Endodermal cell (in vitro differentiated cells): ENCODE measurements at regions not wholly inside any gene's neighbourhood (a gene's known extent, or its start where the extent isn't known, plus 50 kb on each side); places are given as distances from the start of the nearest gene placed in this dataset.
A peak's percentile ranks its signal among the peaks of the same experiment; 100 is the strongest.
"Not testable (repeated sequence)": the region's sequence is repeated elsewhere in the genome, so short reads cannot be mapped to it uniquely, and the experiment has no call there.

Experiments used
- DNase-seq: peaks from one replicate; pipeline ENCODE4 v3.0.0-alpha.2; 2017
- H3K27ac ChIP-seq: 2 replicates; pipeline ENCODE4 v1.5.1; 2013; ENCODE audit warnings: mild to moderate bottlenecking, low read depth, low read length, moderate library complexity
- H3K27me3 ChIP-seq: 2 replicates; pipeline ENCODE4 v1.6.1; 2013; ENCODE audit warnings: mild to moderate bottlenecking, low read length, moderate library complexity; ENCODE audit not compliant: insufficient read depth, control insufficient read depth, poor library complexity, severe bottlenecking
- H3K36me3 ChIP-seq: 2 replicates; pipeline ENCODE4 v1.7.0; 2013; ENCODE audit warnings: mild to moderate bottlenecking, low read length, moderate library complexity; ENCODE audit not compliant: control insufficient read depth, insufficient read depth
- H3K4me1 ChIP-seq: one replicate; pipeline ENCODE4 v1.7.0; 2013; ENCODE audit warnings: low read length; ENCODE audit not compliant: control insufficient read depth, insufficient read depth
- H3K4me3 ChIP-seq: 2 replicates; pipeline ENCODE4 v1.5.1; 2013; ENCODE audit warnings: mild to moderate bottlenecking, low read length, moderate library complexity
- H3K9ac ChIP-seq: 2 replicates; pipeline ENCODE4 v1.6.1; 2013; ENCODE audit warnings: mild to moderate bottlenecking, low read length, moderate library complexity; ENCODE audit not compliant: poor library complexity, severe bottlenecking; ENCODE audit errors: extremely low read depth
- H3K9me3 ChIP-seq: 2 replicates; pipeline ENCODE4 v1.6.1; 2013; ENCODE audit warnings: mild to moderate bottlenecking, low read length, moderate library complexity; ENCODE audit not compliant: control insufficient read depth
- H3K27ac Mint-ChIP-seq: 2 replicates; pipeline ENCODE4 v1.8.0; 2020; ENCODE audit warnings: mixed read lengths
- H3K27me3 Mint-ChIP-seq: 2 replicates; pipeline ENCODE4 v1.8.0; 2021; ENCODE audit warnings: mild to moderate bottlenecking, mixed read lengths; ENCODE audit not compliant: insufficient read depth
- H3K36me3 Mint-ChIP-seq: 2 replicates; pipeline ENCODE4 v1.8.0; 2020; ENCODE audit warnings: low read depth, mixed read lengths
- H3K4me1 Mint-ChIP-seq: 2 replicates; pipeline ENCODE4 v1.8.0; 2020; ENCODE audit warnings: mixed read lengths
- H3K4me3 Mint-ChIP-seq: 2 replicates; pipeline ENCODE4 v1.8.0; 2020; ENCODE audit warnings: mild to moderate bottlenecking, moderate library complexity, mixed read lengths
- H3K9me3 Mint-ChIP-seq: 2 replicates; pipeline ENCODE4 v1.8.0; 2020; ENCODE audit warnings: mild to moderate bottlenecking, mixed read lengths
- WGBS, 2 experiments: methylation state at CpG; one replicate each; pipeline versions ENCODE4 v1.1.5 to v1.1.7; 2013; ENCODE audit warnings: missing lambda C conversion rate in 2 of 2, mixed read lengths in 1 of 2; ENCODE audit not compliant: insufficient coverage in 1 of 2, insufficient read length in 1 of 2; 5-methylcytosine and 5-hydroxymethylcytosine counted together
- TF ChIP-seq, protein P1 (sequence below): fragments of 200-600 bp; sonication (generic); conservative IDR thresholded peaks from 2 replicates; pipeline ENCODE4 v1.5.0; 2021; ENCODE audit warnings: antibody characterized with exemption, mild to moderate bottlenecking

DNA sequence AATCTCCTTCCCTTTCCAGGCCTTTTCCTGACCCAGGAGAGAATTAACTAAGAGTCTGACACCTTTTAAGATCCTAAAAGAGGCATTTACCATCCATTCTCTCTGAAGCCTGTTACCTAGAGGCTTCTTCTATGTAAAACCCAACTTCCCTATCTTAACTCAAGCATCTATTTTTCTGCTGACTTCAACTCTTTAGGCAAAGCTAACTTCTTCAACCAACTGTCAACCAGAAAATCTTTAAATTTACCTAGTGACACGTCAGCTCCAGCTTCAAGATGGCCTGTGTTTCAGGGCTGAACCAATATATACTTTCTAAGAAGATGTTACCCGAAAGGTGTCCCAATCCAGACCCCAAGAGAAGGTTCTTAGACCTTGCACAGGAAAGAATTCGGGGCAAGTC lies 492.3 kb upstream of the AUTS2 start:
- Histone ChIP-seq H3K9me3 (no peaks in the 10 kb centered on the region), H3K27ac (no peak overlapping the region), H3K27me3 (no peaks in the 10 kb centered on the region), H3K36me3 (no peaks in the 10 kb centered on the region), H3K4me1 (peaks cover 12% of the 10 kb centered on the region), H3K9ac (no peak overlapping the region), H3K4me3 (no peak overlapping the region)
- no peak overlapping the region for H3K4me3 Mint-ChIP-seq
- H3K9me3 Mint-ChIP-seq: peaks cover 2% of the 10 kb centered on the region
- H3K27ac Mint-ChIP-seq: peak overlapping the region; percentile 85
- H3K36me3 Mint-ChIP-seq: no peaks in the 10 kb centered on the region
- 83 to 93% methylated on average over 1 to 3 of the region's 3 CpGs for WGBS, 2 experiments
- TF ChIP-seq, protein P1, sequence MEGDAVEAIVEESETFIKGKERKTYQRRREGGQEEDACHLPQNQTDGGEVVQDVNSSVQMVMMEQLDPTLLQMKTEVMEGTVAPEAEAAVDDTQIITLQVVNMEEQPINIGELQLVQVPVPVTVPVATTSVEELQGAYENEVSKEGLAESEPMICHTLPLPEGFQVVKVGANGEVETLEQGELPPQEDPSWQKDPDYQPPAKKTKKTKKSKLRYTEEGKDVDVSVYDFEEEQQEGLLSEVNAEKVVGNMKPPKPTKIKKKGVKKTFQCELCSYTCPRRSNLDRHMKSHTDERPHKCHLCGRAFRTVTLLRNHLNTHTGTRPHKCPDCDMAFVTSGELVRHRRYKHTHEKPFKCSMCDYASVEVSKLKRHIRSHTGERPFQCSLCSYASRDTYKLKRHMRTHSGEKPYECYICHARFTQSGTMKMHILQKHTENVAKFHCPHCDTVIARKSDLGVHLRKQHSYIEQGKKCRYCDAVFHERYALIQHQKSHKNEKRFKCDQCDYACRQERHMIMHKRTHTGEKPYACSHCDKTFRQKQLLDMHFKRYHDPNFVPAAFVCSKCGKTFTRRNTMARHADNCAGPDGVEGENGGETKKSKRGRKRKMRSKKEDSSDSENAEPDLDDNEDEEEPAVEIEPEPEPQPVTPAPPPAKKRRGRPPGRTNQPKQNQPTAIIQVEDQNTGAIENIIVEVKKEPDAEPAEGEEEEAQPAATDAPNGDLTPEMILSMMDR: no peak
- peaks cover 9% of the 10 kb centered on the region for H3K27me3 Mint-ChIP-seq
- no peak for DNase-seq
- H3K4me1 Mint-ChIP-seq: peaks cover 47% of the 10 kb centered on the region

DNA sequence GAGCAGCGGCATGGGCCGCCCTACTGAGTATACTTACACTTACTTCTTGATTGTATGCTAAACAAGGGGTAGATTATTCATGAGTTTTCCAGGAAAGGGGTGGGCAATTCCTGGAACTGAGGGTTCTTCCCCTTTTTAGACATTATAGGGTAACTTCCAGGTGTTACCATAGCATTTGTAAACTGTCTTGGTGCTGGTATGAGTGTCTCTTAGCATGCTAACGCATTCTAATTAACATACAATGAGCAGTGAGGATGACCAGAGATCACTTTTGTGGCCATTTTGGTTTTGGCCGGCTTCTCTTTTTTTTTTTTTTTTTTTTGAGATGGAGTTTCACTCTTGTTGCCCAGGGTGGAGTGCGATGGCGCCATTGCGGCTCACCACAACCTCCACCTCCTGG lies 491.8 kb upstream of the AUTS2 start:
- 93 to 98% methylated on average over 3 to 7 of the region's 7 CpGs for WGBS, 2 experiments
- DNase-seq, H3K4me3 ChIP-seq, H3K4me3 Mint-ChIP-seq, H3K27ac Mint-ChIP-seq, H3K9me3 ChIP-seq, H3K36me3 Mint-ChIP-seq, H3K27me3 Mint-ChIP-seq, H3K9ac ChIP-seq, H3K27ac ChIP-seq, H3K9me3 Mint-ChIP-seq, H3K36me3 ChIP-seq, H3K27me3 ChIP-seq: not testable (repeated sequence)
- peaks cover 12% of the 10 kb centered on the region for H3K4me1 ChIP-seq
- peaks cover 47% of the 10 kb centered on the region for H3K4me1 Mint-ChIP-seq

DNA sequence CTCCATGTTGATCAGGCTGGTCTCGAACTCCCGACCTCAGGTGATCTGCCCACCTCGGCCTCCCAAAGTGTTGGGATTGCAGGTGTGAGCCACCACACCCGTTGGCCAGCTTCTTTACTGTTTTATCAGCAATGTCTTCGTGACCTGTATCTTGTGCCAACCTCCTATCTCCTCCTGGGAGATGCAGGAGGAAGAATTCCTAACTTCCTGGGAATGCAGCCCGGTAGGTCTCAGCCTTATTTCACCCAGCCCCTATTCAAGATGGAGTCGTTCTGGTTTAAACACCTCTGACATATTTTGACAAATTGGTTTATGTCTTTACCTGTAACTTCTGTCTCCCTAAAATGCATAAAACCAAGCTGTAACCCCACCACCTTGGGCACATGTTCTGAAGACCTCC lies 491.3 kb upstream of the AUTS2 start:
- not testable (repeated sequence) for H3K36me3 ChIP-seq, H3K9me3 ChIP-seq, H3K27ac ChIP-seq, H3K9ac ChIP-seq, H3K4me3 Mint-ChIP-seq, H3K27me3 ChIP-seq, H3K9me3 Mint-ChIP-seq, DNase-seq, H3K36me3 Mint-ChIP-seq, H3K4me3 ChIP-seq, H3K27me3 Mint-ChIP-seq
- WGBS, 2 experiments: 91 to 93% methylated on average over 6 to 7 of the region's 7 CpGs
- Mint-ChIP-seq H3K27ac (peak overlapping the region; percentile 35), H3K4me1 (peaks cover 47% of the 10 kb centered on the region)
- peaks cover 12% of the 10 kb centered on the region for H3K4me1 ChIP-seq

DNA sequence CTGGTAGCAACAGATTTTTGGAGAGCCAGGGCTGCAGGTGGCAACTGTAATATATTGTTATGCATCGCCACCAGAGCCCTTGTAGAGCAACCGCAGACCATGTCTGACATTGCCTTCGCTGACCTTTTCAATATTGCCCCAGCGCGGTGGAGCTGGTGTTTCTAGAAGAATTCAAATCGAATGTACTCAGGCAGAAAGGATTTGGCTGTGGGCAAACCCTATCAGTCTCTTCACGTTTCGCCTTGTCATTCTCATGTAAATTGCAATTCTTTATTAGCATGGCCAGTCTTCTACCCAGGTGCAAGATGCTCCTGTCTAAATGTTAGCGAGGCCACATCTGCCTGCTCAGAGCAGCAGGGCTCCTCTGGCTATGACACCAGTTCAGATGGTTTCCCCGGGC lies 490.2 kb upstream of the AUTS2 start:
- no peak for DNase-seq
- Histone ChIP-seq H3K27me3 (no peaks in the 10 kb centered on the region), H3K9me3 (peaks cover 14% of the 10 kb centered on the region), H3K36me3 (no peaks in the 10 kb centered on the region), H3K4me3 (no peak overlapping the region), H3K4me1 (peaks cover 12% of the 10 kb centered on the region), H3K9ac (no peak overlapping the region), H3K27ac (no peak overlapping the region)
- peaks cover 4% of the 10 kb centered on the region for H3K36me3 Mint-ChIP-seq
- H3K27me3 Mint-ChIP-seq: peaks cover 6% of the 10 kb centered on the region
- H3K4me3 Mint-ChIP-seq: no peak overlapping the region
- H3K9me3 Mint-ChIP-seq: peaks cover 14% of the 10 kb centered on the region
- TF ChIP-seq, protein P1: no peak
- no peak overlapping the region for H3K27ac Mint-ChIP-seq
- 78 to 81% methylated on average over 9 to 10 of the region's 10 CpGs for WGBS, 2 experiments
- peaks cover 50% of the 10 kb centered on the region for H3K4me1 Mint-ChIP-seq
